Stimulated activated naive CD8-positive, alpha-beta T cell treated with anti-CD3 and anti-CD28 coated beads, Interleukin-15, Interleukin-2, amounts not matched to agents 100 ng/mL and 50 ng/mL, for 24 hours (primary cell): ENCODE measurements at regions not wholly inside any gene's neighbourhood (a gene's known extent, or its start where the extent isn't known, plus 50 kb on each side); places are given as distances from the start of the nearest gene placed in this dataset.
"Not testable (repeated sequence)": the region's sequence is repeated elsewhere in the genome, so short reads cannot be mapped to it uniquely, and the experiment has no call there.

Source experiments
- H3K27ac Mint-ChIP-seq: one replicate; pipeline ENCODE4 v1.8.0; 2021; ENCODE audit warnings: mild to moderate bottlenecking, mixed read lengths
- H3K27me3 Mint-ChIP-seq: one replicate; pipeline ENCODE4 v1.8.0; 2021; ENCODE audit warnings: mixed read lengths
- H3K36me3 Mint-ChIP-seq: one replicate; pipeline ENCODE4 v1.8.0; 2021; ENCODE audit warnings: low read depth, mixed read lengths
- H3K4me1 Mint-ChIP-seq: one replicate; pipeline ENCODE4 v1.8.0; 2021; ENCODE audit warnings: low read depth, mixed read lengths
- H3K4me3 Mint-ChIP-seq: one replicate; pipeline ENCODE4 v1.8.0; 2021; ENCODE audit warnings: mild to moderate bottlenecking, mixed read lengths
- H3K9me3 Mint-ChIP-seq: one replicate; pipeline ENCODE4 v1.8.0; 2021; ENCODE audit warnings: mixed read lengths

DNA sequence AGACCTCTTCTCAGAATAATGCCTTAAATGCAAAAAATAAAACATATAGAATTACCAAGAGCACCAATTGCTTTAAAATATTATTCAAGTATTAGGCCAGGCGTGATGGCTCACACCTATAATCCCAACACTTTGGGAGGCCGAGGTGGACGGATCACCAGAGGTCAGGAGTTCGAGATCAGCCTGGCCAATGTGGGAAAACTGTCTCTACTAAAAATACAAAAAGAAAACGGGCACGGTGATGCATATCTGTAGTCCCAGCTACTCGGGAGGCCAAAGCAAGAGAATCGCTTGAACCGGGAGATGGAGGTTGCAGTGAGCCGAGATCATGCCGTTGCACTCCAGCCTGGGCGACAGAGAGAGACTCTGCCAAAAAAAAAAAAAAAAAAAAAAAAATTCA, 55.4 kb upstream of the RAB6C start:
- H3K4me1 Mint-ChIP-seq, H3K9me3 Mint-ChIP-seq, H3K36me3 Mint-ChIP-seq, H3K27ac Mint-ChIP-seq, H3K4me3 Mint-ChIP-seq: not testable (repeated sequence)
- peaks cover 23% of the 10 kb centered on the region for H3K27me3 Mint-ChIP-seq

DNA sequence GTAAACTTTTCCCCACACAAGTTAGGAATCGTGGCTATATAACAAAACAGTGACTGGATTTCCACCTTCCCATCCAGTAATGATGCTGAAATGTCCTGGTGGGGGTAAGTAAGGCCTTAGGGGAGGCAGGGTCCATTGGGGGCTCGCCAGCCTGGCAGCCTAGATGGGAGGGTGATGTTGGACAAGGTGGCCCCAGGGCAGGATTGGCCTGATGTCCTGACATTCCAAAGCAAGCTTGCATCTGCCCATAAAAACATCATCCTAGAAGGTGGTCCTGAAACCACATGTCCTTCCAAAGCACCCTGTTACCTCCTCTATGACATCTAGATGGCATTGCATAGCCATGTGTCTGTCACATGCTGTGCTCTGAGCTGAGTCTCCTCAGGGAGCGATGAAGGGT, 54.1 kb upstream of the RAB6C start:
- Mint-ChIP-seq H3K36me3 (no peaks in the 10 kb centered on the region), H3K9me3 (no peaks in the 10 kb centered on the region), H3K4me1 (peaks cover 4% of the 10 kb centered on the region)

GRCh38 chr2:129927696-129928095, 51.8 kb upstream of the RAB6C start:
- H3K9me3 Mint-ChIP-seq, result no peaks in the 10 kb centered on the region
- no peak overlapping the region for H3K4me3 Mint-ChIP-seq
- peaks cover 16% of the 10 kb centered on the region for H3K27me3 Mint-ChIP-seq
- H3K27ac Mint-ChIP-seq, result no peak overlapping the region
- H3K4me1 Mint-ChIP-seq, result peaks cover 4% of the 10 kb centered on the region
- no peaks in the 10 kb centered on the region for H3K36me3 Mint-ChIP-seq

More for the DNA sequence above, 54.1 kb upstream of the RAB6C start:
- H3K27me3 Mint-ChIP-seq, result peaks cover 23% of the 10 kb centered on the region
- no peak overlapping the region for H3K27ac Mint-ChIP-seq
- H3K4me3 Mint-ChIP-seq, result no peak overlapping the region

DNA sequence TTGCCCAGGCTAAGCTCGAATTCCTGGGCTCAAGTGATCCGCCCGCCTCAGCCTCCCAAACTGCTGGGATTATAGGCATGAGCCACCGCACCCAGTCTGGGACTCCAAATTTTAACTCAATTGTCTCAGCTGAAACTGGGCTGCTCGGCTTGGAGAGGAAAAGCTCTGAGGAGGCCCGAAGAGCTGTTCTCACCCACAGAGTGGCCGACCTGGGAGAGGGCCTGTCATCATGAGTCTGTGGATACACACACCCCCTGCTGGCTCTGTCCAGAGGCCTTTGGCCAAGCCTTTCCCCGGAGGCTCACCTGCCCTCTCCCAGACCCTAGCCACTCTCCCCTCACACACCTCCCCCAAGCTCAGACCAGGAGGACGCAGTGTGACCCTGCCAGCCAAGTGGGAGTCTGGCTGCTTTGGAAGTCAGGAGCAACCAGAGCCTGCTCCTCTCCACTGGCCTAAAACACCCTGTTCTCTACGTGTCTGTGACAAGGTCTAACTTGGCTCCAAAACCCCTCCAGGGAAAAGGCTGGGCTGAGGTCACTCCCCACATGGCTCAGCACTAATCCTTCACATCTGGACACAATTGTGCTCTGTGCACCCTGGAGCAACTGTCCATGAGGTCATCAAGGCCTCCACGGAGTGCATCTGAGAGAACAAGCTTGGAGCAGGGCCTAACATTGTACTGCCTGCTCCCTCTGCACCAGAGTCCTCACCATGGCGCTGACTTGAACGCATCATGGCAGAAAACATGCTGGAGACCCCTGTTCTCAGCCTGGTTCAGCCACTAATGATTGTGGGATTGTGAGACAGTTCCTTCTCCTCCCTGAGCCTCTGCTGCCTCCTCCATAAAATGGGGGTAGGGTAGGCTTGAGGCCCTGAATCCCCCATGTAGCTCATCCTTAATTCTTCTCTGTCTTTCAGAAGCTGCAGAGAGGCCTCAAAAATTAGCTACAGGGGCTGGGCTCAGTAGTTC, 49.9 kb upstream of the RAB6C start:
- Mint-ChIP-seq H3K27ac (no peak overlapping the region), H3K9me3 (no peaks in the 10 kb centered on the region), H3K4me3 (no peak overlapping the region), H3K36me3 (no peaks in the 10 kb centered on the region), H3K4me1 (no peaks in the 10 kb centered on the region), H3K27me3 (peaks cover 24% of the 10 kb centered on the region)
